ENCODE measurements at regions not wholly inside any gene's neighbourhood (a gene's known extent, or its start where the extent isn't known, plus 50 kb on each side); places are given as distances from the start of the nearest gene placed in this dataset.
"Not testable (repeated sequence)": the region's sequence is repeated elsewhere in the genome, so short reads cannot be mapped to it uniquely, and the experiment has no call there.

DNA sequence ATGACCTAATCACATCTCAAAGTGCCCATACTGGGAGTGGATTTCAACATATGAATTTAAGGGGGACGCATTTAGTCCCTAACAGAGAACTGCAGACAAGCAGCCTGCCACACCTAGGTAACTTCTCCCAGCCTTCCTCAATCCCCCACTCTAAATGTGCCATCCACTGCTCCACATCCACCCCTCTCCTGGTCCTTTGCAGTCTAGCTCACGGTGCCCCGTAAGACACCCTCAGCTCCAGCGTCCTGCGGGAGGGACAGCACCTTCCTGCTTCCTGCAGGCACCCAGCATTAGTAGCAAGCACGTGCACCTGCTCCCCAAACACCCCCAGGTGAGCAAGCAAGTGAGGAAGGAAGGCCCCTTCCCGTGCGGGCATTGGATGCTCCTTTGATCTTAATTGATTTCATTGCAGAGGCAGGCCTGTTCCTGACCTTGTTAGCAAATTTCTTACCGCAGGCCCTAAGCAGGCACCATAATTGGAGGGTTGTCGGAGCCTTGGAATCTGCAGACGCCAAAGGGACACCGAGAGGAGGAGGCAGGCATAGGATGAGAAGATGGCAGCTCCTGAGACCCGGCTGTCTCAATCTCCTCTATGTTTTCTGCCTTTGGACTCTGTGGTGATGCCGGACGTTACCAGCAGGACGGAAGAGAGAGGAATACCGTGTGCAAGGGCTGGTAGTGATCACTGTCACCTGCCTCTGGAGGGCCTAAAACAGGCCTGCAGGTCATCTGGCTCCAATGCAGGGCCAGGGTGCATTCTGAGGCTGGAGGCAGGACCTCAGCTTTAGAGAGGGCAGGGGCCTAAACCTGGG, 75.8 kb upstream of the CHST15 start:
- Mint-ChIP-seq H3K27ac (no peak overlapping the region), H3K27me3 (peaks cover 21 to 42% of the 10 kb centered on the region in 2 donors), H3K36me3 (ENCODE audit: insufficient read depth) (no peaks in the 10 kb centered on the region), H3K4me1 (ENCODE audit: low read depth in 2 of 2) (no peaks in the 10 kb centered on the region), H3K4me3 (no peak overlapping the region), H3K9me3 (no peaks in the 10 kb centered on the region)
- ATAC-seq (replicated peaks) (no peak), DNase-seq (no peak)

GRCh38 chr10:124168581-124168980, 75.2 kb upstream of the CHST15 start:
- no peak overlapping the region for H3K4me3 Mint-ChIP-seq
- no peaks in the 10 kb centered on the region for H3K9me3 Mint-ChIP-seq
- peaks cover 15 to 42% of the 10 kb centered on the region in 2 donors for H3K27me3 Mint-ChIP-seq
- no peaks in the 10 kb centered on the region for H3K36me3 Mint-ChIP-seq (ENCODE audit: insufficient read depth)
- no peak overlapping the region for H3K27ac Mint-ChIP-seq
- H3K4me1 Mint-ChIP-seq (ENCODE audit: low read depth in 2 of 2): no peaks in the 10 kb centered on the region
- ATAC-seq (replicated peaks) (no peak), DNase-seq (no peak)

DNA sequence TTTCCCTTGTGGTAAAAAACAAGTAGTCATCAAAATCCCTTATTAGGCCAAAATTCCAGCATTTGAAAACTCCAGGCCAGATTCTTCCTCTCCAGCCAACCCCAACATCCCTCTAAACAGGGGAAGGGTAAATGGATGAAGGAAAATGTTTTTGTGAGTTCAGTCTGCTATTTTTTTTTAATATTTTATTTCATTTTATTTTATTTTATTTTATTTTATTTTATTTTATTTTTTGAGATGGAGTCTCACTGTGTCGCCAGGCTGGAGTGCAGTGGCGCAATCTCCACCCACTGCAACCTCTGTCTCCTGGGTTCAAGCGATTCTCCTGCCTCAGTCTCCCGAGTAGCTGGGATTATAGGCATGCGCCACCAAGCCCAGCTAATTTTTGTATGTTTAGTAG, 74.5 kb upstream of the CHST15 start:
- ATAC-seq (replicated peaks); H3K9me3 Mint-ChIP-seq; H3K36me3 Mint-ChIP-seq (ENCODE audit: insufficient read depth); H3K4me3 Mint-ChIP-seq; H3K27ac Mint-ChIP-seq; DNase-seq; H3K4me1 Mint-ChIP-seq (ENCODE audit: low read depth in 2 of 2): not testable (repeated sequence)
- H3K27me3 Mint-ChIP-seq: peaks cover 12 to 37% of the 10 kb centered on the region in 2 donors

- DNase-seq (no peak), ATAC-seq (replicated peaks) (no peak)
- H3K4me1 Mint-ChIP-seq (ENCODE audit: low read depth in 2 of 2): no peaks in the 10 kb centered on the region
- H3K36me3 Mint-ChIP-seq (ENCODE audit: insufficient read depth): no peaks in the 10 kb centered on the region
- H3K27ac Mint-ChIP-seq: no peak overlapping the region
- H3K9me3 Mint-ChIP-seq: no peaks in the 10 kb centered on the region
- H3K27me3 Mint-ChIP-seq: peaks cover 17 to 42% of the 10 kb centered on the region in 2 donors
- H3K4me3 Mint-ChIP-seq: no peak overlapping the region
Measured at GRCh38 chr10:124166431-124167125, 73.2 kb upstream of the CHST15 start.

DNA sequence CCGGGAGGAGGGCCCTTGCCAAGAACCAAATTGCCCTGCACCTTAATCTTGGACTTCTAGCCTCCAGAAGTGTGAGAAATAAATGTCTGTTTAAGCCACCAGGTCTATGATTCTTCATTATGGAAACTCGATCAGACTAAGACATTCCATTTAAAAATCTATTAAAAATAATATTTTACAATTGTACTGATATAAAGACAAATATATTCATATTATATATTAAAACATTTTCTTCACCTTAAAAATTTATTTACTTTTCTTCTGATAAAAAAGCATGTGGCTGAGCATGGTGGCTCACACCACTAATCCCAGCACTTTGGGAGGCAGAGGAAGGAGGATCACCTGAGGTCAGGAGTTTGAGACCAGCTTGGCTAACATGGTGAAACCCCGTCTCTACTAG, 72.4 kb upstream of the CHST15 start:
- Mint-ChIP-seq H3K27me3 (peaks cover 22 to 48% of the 10 kb centered on the region in 2 donors), H3K9me3 (no peaks in the 10 kb centered on the region), H3K4me3 (no peak overlapping the region), H3K4me1 (ENCODE audit: low read depth in 2 of 2) (no peaks in the 10 kb centered on the region), H3K27ac (no peak overlapping the region), H3K36me3 (ENCODE audit: insufficient read depth) (no peaks in the 10 kb centered on the region)
- DNase-seq (no peak), ATAC-seq (replicated peaks) (no peak)

DNA sequence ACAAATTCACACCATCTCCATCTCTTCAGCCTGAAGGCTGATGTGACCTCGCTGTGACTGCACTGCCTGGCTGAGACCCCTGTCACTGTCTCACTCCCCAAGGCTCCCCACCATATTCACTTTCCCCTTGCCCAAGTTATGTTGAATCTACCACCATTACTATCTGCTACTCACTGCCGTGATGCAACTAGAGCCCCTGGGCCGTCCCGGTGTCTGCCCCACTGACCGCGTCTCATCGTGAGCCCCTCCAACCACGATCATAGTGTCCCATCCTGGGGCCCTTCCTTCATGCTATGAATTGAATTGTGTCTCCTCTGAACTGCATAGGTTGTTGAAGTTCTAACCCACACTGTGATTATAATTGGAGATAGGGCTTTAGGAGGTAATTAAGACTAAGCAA, 71.9 kb upstream of the CHST15 start:
- Mint-ChIP-seq H3K27me3 (peaks cover 22 to 54% of the 10 kb centered on the region in 2 donors), H3K4me1 (ENCODE audit: low read depth in 2 of 2) (no peaks in the 10 kb centered on the region), H3K36me3 (ENCODE audit: insufficient read depth) (no peaks in the 10 kb centered on the region), H3K9me3 (no peaks in the 10 kb centered on the region), H3K27ac (no peak overlapping the region), H3K4me3 (no peak overlapping the region)
- DNase-seq: no peak
- no peak for ATAC-seq (replicated peaks)

DNA sequence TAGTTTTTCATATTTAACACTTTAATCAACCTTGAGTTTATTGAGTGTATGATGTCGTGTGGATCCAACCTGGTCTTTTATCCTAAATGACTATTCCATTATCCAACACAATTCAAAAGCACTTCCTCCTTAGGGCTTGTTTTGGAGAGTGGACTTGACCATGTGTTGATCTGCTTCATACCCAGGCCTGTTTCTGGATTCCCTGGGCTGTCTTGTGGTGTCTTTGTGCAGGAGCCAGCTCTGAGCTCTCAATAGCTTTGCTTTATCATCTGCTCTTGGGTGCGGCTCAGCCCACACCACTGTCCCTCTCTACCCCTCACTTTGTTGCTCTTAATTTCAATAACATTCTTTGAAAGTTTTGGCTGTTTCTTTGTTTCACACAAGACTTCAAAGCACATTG, 70.9 kb upstream of the CHST15 start:
- Mint-ChIP-seq H3K27me3 (peaks cover 22 to 62% of the 10 kb centered on the region in 2 donors), H3K4me3 (no peak overlapping the region), H3K36me3 (ENCODE audit: insufficient read depth) (no peaks in the 10 kb centered on the region), H3K4me1 (ENCODE audit: low read depth in 2 of 2) (no peaks in the 10 kb centered on the region), H3K27ac (no peak overlapping the region), H3K9me3 (no peaks in the 10 kb centered on the region)
- no peak for DNase-seq
- ATAC-seq (replicated peaks): no peak

GRCh38 chr10:124162774-124163354, 69.5 kb upstream of the CHST15 start:
- ATAC-seq (replicated peaks): no peak
- H3K4me1 Mint-ChIP-seq (ENCODE audit: low read depth in 2 of 2): no peaks in the 10 kb centered on the region
- DNase-seq: no peak
- H3K27ac Mint-ChIP-seq: no peak overlapping the region
- no peak overlapping the region for H3K4me3 Mint-ChIP-seq
- H3K9me3 Mint-ChIP-seq: no peaks in the 10 kb centered on the region
- no peaks in the 10 kb centered on the region for H3K36me3 Mint-ChIP-seq (ENCODE audit: insufficient read depth)
- peaks cover 22 to 62% of the 10 kb centered on the region in 2 donors for H3K27me3 Mint-ChIP-seq

DNA sequence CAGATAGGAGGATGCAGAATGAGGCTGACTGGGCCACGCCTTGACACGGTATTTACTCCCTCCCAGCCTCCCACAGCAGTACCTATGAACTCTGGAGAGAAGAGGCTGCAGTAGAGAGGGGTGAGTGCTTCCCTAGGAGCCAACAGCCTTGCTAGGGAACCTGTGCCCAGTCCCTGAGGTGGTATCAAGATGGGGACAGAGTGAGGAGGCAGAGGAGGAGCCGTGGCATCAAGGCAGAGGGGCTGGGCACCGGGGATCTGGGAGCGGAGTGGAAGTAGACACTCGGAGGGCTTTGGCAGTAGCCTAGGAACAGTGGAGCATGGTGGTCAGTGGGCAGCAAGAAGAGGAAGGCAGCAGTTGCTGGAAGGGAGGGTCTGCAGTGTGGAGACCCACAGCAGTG, 68.7 kb upstream of the CHST15 start:
- Mint-ChIP-seq H3K27ac (peak overlapping the region in 1 of 2 donors; percentile 16), H3K4me3 (no peak overlapping the region), H3K27me3 (peaks cover 22 to 62% of the 10 kb centered on the region in 2 donors), H3K4me1 (ENCODE audit: low read depth in 2 of 2) (no peaks in the 10 kb centered on the region), H3K9me3 (no peaks in the 10 kb centered on the region), H3K36me3 (ENCODE audit: insufficient read depth) (no peaks in the 10 kb centered on the region)
- DNase-seq: no peak
- no peak for ATAC-seq (replicated peaks)

GRCh38 chr10:124161601-124162000, 68.2 kb upstream of the CHST15 start:
- DNase-seq (no peak), ATAC-seq (replicated peaks) (no peak)
- no peaks in the 10 kb centered on the region for H3K9me3 Mint-ChIP-seq
- peaks cover 22 to 58% of the 10 kb centered on the region in 2 donors for H3K27me3 Mint-ChIP-seq
- no peak overlapping the region for H3K27ac Mint-ChIP-seq
- H3K4me3 Mint-ChIP-seq: no peak overlapping the region
- no peaks in the 10 kb centered on the region for H3K36me3 Mint-ChIP-seq (ENCODE audit: insufficient read depth)
- no peaks in the 10 kb centered on the region for H3K4me1 Mint-ChIP-seq (ENCODE audit: low read depth in 2 of 2)

DNA sequence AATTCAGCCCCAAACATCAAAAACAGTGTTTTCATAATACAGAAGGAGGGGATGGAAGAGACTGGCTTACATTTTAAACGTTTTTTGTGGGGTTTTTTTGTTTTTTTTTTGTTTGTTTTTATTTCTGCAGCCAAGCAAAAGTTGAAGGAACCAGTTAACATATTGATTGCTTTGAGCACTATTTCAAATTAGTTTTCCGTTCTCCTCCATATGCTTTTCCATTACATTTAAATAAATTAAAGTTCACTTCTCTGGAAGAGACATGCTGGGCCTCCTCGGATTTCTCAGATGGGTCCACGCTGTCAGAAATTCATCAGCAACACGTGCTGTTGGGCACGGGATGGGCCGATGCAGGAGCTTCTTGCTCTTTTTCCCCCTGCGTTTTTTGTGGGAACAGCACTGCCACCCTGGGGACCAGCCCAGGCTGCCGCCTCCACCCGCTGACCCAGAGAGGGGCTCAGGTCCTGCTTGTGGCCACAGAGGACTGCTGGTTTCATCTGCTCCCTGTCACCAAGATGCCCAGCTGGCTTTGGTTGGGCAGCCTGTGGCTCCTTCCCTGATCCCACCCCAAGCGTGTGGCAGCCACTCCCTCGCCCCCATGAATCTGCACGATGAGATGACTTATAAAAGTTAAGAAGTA, 67.7 kb upstream of the CHST15 start:
- peaks cover 22 to 56% of the 10 kb centered on the region in 2 donors for H3K27me3 Mint-ChIP-seq
- H3K36me3 Mint-ChIP-seq (ENCODE audit: insufficient read depth): no peaks in the 10 kb centered on the region
- H3K27ac Mint-ChIP-seq: no peak overlapping the region
- H3K9me3 Mint-ChIP-seq: no peaks in the 10 kb centered on the region
- no peak for ATAC-seq (replicated peaks)
- DNase-seq: no peak
- H3K4me3 Mint-ChIP-seq: no peak overlapping the region
- no peaks in the 10 kb centered on the region for H3K4me1 Mint-ChIP-seq (ENCODE audit: low read depth in 2 of 2)

GRCh38 chr10:124160176-124160575, 66.8 kb upstream of the CHST15 start:
- no peak overlapping the region for H3K27ac Mint-ChIP-seq
- ATAC-seq (replicated peaks): no peak

DNA sequence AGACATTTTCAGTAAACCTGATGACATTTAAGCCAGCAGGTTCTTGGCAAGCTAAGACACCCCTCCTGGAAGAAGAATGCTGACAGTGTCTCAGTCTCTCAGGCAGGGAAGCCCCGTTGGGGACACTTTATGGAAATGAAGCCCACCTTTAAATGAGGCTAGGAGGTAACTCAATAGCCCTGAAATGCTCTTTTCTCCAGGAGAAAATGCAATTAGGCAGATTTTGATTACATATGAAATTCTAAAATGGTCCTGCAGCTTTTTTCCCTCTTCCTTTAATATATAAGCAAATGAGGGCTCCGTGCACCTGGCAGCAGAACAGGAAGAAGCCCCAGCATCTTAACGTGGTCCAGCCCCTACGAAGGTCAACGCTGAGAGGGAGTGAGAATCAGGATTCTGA, 65.8 kb upstream of the CHST15 start:
- Mint-ChIP-seq H3K27ac (no peak overlapping the region), H3K4me3 (no peak overlapping the region), H3K27me3 (peaks cover 13 to 40% of the 10 kb centered on the region in 2 donors), H3K9me3 (peaks cover 0 to 11% of the 10 kb centered on the region in 2 donors), H3K4me1 (ENCODE audit: low read depth in 2 of 2) (no peaks in the 10 kb centered on the region), H3K36me3 (ENCODE audit: insufficient read depth) (no peaks in the 10 kb centered on the region)
- ATAC-seq (replicated peaks) (no peak), DNase-seq (no peak)

More at GRCh38 chr10:124160176-124160575, 66.8 kb upstream of the CHST15 start:
- peaks cover 17 to 50% of the 10 kb centered on the region in 2 donors for H3K27me3 Mint-ChIP-seq
- peaks cover 0 to 6% of the 10 kb centered on the region in 2 donors for H3K9me3 Mint-ChIP-seq
- no peak overlapping the region for H3K4me3 Mint-ChIP-seq
- no peaks in the 10 kb centered on the region for H3K4me1 Mint-ChIP-seq (ENCODE audit: low read depth in 2 of 2)
- no peak for DNase-seq
- no peaks in the 10 kb centered on the region for H3K36me3 Mint-ChIP-seq (ENCODE audit: insufficient read depth)

All from effector memory CD8-positive, alpha-beta T cell (primary cell).